ENCODE measurements at regions not wholly inside any gene's neighbourhood (a gene's known extent, or its start where the extent isn't known, plus 50 kb on each side); places are given as distances from the start of the nearest gene placed in this dataset.
"Not testable (repeated sequence)": the region's sequence is repeated elsewhere in the genome, so short reads cannot be mapped to it uniquely, and the experiment has no call there.

DNA sequence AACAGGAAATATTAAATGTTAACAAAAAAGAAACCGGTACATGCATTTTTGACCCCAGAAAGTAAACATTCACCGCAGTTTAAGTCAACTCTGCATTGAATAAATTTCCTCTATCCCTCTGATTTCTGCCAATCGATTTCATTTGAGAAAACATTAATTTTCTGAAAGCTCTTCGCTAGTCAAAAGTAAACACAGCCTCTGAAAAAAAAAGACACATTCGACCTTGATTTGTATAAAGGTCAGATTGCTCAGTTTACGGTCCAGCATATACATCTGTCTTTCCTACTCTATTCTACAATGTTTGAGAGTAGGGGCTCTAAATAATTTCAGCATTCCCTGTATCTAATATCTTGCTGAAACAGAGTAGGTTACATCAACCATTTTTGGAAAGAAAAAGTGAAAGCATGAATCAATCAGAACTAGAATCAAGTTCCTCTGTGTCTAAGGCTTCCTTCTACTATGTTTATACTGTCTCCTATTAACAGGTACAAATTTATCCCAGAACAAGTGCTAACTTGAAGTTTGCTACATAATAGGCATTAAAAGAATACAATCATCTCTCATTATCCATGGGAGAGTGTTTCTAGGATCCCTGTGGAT is 243.8 kb downstream of the UBE2NL start:
- H3K4me2 ChIP-seq (ENCODE audit: insufficient read depth, low read length); BruUV-seq (replicated peaks); POLR2A ChIA-PET; ATAC-seq; H3K4me3 ChIP-seq; CTCF ChIA-PET (ENCODE audit: low intra/inter-chr PET ratio); H3K9me3 ChIP-seq (replicated peaks; ENCODE audit: control insufficient read depth, insufficient read depth, low read depth, low read length); H3K27ac ChIP-seq (ENCODE audit: extremely low read depth, low read depth, low read length); H3K79me2 ChIP-seq (ENCODE audit: control insufficient read depth, insufficient read depth, low read length); H3K36me3 ChIP-seq (ENCODE audit: control insufficient read depth, insufficient read depth, low read length); H3K9ac ChIP-seq (ENCODE audit: insufficient read depth in 1 of 2, low read depth in 2 of 2, low read length in 2 of 2); H4K20me1 ChIP-seq (replicated peaks; ENCODE audit: control insufficient read depth, insufficient read depth, low read length); in situ Hi-C loops (cut with MboI); H3K27me3 ChIP-seq (ENCODE audit: control insufficient read depth in 2 of 2, insufficient read depth in 2 of 2, low read length in 2 of 2); DNase-seq (ENCODE audit: extremely low read depth in 1 of 4, low spot score in 3 of 4); FAIRE-seq; H2AFZ ChIP-seq (ENCODE audit: low read depth, low read length); intact Hi-C loops (cut with micrococcal nuclease); H3K4me1 ChIP-seq (replicated peaks in 1 of 2; ENCODE audit: control insufficient read depth in 2 of 2, insufficient read depth in 2 of 2, low read length in 2 of 2); H3K9me1 ChIP-seq (ENCODE audit: control insufficient read depth, insufficient read depth, low read length): not testable (repeated sequence)
- WGBS (ENCODE audit: insufficient coverage, low coverage, missing lambda C conversion rate), result 7% methylated on average over 3 of the region's 6 CpGs

DNA sequence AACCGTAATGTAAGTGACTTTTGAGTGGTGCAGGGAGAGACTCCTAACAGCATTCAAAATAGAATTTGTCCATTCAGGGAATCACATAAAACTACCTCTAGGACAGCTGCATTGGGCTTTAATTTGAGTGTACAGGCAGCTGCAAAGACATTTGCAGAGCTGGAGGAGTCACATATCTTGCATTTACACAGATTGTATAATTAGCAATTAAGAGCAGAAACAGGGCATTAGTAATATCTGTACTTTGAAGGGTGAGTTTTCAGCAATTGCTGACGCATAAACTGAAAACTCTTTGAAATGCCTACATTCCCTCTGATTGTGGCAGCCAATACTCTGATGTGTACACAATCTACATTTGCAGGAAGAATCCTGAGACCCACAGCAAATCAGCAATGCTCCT is 245.6 kb downstream of the UBE2NL start:
- DNase-seq (ENCODE audit: extremely low read depth in 1 of 4, low spot score in 3 of 4); H3K9me3 ChIP-seq (replicated peaks; ENCODE audit: control insufficient read depth, insufficient read depth, low read depth, low read length); H3K4me2 ChIP-seq (ENCODE audit: insufficient read depth, low read length); H3K4me1 ChIP-seq (replicated peaks in 1 of 2; ENCODE audit: control insufficient read depth in 2 of 2, insufficient read depth in 2 of 2, low read length in 2 of 2); H3K4me3 ChIP-seq; CTCF ChIA-PET (ENCODE audit: low intra/inter-chr PET ratio); H2AFZ ChIP-seq (ENCODE audit: low read depth, low read length); ATAC-seq; H4K20me1 ChIP-seq (replicated peaks; ENCODE audit: control insufficient read depth, insufficient read depth, low read length); H3K79me2 ChIP-seq (ENCODE audit: control insufficient read depth, insufficient read depth, low read length); intact Hi-C loops (cut with micrococcal nuclease); H3K27ac ChIP-seq (ENCODE audit: extremely low read depth, low read depth, low read length); H3K9ac ChIP-seq (ENCODE audit: insufficient read depth in 1 of 2, low read depth in 2 of 2, low read length in 2 of 2); BruUV-seq (replicated peaks); H3K9me1 ChIP-seq (ENCODE audit: control insufficient read depth, insufficient read depth, low read length); FAIRE-seq; H3K36me3 ChIP-seq (ENCODE audit: control insufficient read depth, insufficient read depth, low read length); in situ Hi-C loops (cut with MboI); H3K27me3 ChIP-seq (ENCODE audit: control insufficient read depth in 2 of 2, insufficient read depth in 2 of 2, low read length in 2 of 2); POLR2A ChIA-PET: not testable (repeated sequence)
- WGBS (ENCODE audit: insufficient coverage, low coverage, missing lambda C conversion rate), result 0% methylated on average over 1 of the region's 2 CpGs

DNA sequence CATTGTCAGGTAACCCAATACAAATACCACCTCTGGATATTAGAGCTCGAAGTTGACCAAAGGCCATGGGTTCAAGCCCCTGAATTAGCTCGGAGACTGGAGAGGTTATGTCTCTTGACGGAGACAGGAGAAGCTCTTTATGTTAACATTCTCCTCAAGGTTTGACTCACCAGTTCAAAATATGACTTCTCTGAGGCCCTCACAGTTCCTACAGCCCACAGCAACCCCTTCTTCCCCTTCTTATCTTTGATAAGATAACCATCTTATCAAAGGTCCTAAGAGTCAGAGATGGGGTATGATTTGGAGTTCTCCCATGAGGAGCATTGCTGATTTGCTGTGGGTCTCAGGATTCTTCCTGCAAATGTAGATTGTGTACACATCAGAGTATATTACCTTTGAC is 246.6 kb downstream of the UBE2NL start:
- BruUV-seq (replicated peaks); H3K27ac ChIP-seq (ENCODE audit: extremely low read depth, low read depth, low read length); FAIRE-seq; H3K4me3 ChIP-seq; H3K9me1 ChIP-seq (ENCODE audit: control insufficient read depth, insufficient read depth, low read length); H3K36me3 ChIP-seq (ENCODE audit: control insufficient read depth, insufficient read depth, low read length); intact Hi-C loops (cut with micrococcal nuclease); H3K4me1 ChIP-seq (replicated peaks in 1 of 2; ENCODE audit: control insufficient read depth in 2 of 2, insufficient read depth in 2 of 2, low read length in 2 of 2); H3K9ac ChIP-seq (ENCODE audit: insufficient read depth in 1 of 2, low read depth in 2 of 2, low read length in 2 of 2); POLR2A ChIA-PET; CTCF ChIA-PET (ENCODE audit: low intra/inter-chr PET ratio); H2AFZ ChIP-seq (ENCODE audit: low read depth, low read length); H3K79me2 ChIP-seq (ENCODE audit: control insufficient read depth, insufficient read depth, low read length); ATAC-seq; in situ Hi-C loops (cut with MboI); H4K20me1 ChIP-seq (replicated peaks; ENCODE audit: control insufficient read depth, insufficient read depth, low read length); DNase-seq (ENCODE audit: extremely low read depth in 1 of 4, low spot score in 3 of 4); H3K27me3 ChIP-seq (ENCODE audit: control insufficient read depth in 2 of 2, insufficient read depth in 2 of 2, low read length in 2 of 2); H3K9me3 ChIP-seq (replicated peaks; ENCODE audit: control insufficient read depth, insufficient read depth, low read depth, low read length); H3K4me2 ChIP-seq (ENCODE audit: insufficient read depth, low read length): not testable (repeated sequence)
- no CpG with 5 or more reads among the region's 3 CpGs for WGBS (ENCODE audit: insufficient coverage, low coverage, missing lambda C conversion rate)

DNA sequence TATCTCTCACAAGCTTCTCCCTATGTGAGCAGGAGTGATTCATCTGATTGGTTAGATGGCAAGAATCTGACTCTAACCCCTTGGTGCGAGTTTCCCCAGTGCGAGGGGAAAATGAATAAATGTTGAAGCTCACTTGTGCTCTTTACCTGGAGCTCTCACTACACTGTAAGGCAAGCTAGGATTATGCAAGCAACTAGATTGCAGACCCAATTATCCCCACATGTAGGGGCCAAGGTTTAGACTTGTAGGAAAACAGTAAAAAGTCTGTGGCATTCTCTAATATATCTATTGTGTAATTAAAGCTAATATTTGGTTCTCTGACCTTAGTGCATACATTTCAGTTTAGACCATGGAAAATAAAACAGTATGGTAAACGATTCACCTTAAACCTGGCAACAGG is 247.2 kb downstream of the UBE2NL start:
- BruUV-seq (replicated peaks); H2AFZ ChIP-seq (ENCODE audit: low read depth, low read length); H3K79me2 ChIP-seq (ENCODE audit: control insufficient read depth, insufficient read depth, low read length); FAIRE-seq; H4K20me1 ChIP-seq (replicated peaks; ENCODE audit: control insufficient read depth, insufficient read depth, low read length); H3K9me1 ChIP-seq (ENCODE audit: control insufficient read depth, insufficient read depth, low read length); H3K4me2 ChIP-seq (ENCODE audit: insufficient read depth, low read length); H3K27ac ChIP-seq (ENCODE audit: extremely low read depth, low read depth, low read length); H3K9me3 ChIP-seq (replicated peaks; ENCODE audit: control insufficient read depth, insufficient read depth, low read depth, low read length); ATAC-seq; H3K4me1 ChIP-seq (replicated peaks in 1 of 2; ENCODE audit: control insufficient read depth in 2 of 2, insufficient read depth in 2 of 2, low read length in 2 of 2); POLR2A ChIA-PET; H3K36me3 ChIP-seq (ENCODE audit: control insufficient read depth, insufficient read depth, low read length); H3K27me3 ChIP-seq (ENCODE audit: control insufficient read depth in 2 of 2, insufficient read depth in 2 of 2, low read length in 2 of 2); CTCF ChIA-PET (ENCODE audit: low intra/inter-chr PET ratio); intact Hi-C loops (cut with micrococcal nuclease); H3K9ac ChIP-seq (ENCODE audit: insufficient read depth in 1 of 2, low read depth in 2 of 2, low read length in 2 of 2); H3K4me3 ChIP-seq; DNase-seq (ENCODE audit: extremely low read depth in 1 of 4, low spot score in 3 of 4); in situ Hi-C loops (cut with MboI): not testable (repeated sequence)
- WGBS (ENCODE audit: insufficient coverage, low coverage, missing lambda C conversion rate), result no CpG with 5 or more reads among the region's 3 CpGs
